Urothelium cell line (cell line): ENCODE measurements at regions not wholly inside any gene's neighbourhood (a gene's known extent, or its start where the extent isn't known, plus 50 kb on each side); places are given as distances from the start of the nearest gene placed in this dataset.

Experiments
- DNase-seq: peaks from one replicate; pipeline ENCODE4 v3.0.0; 2011; ENCODE audit warnings: low spot score, mixed read lengths
- FAIRE-seq: peaks from 2 replicates; lab custom pipeline; 2011; peaks lifted over from hg19 to GRCh38; lab: Jason Lieb, UNC

DNA sequence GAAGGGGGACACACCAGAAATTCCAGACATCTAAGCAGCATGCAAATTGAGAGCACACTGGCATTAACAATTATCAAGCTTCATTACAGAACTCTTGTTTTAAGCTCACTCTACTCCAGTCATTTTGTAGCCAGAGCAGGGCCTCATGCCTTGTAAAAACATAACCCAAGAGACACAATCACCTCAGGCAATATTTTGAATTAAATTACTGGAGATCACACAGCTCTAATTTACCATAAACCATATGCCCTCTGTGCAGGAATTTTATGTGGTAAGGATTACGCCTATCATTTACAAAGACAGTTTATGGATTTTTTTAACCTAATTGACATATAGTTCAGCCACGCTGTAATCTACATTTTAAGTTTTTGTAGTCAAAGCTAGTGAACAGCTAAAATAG, 414.1 kb upstream of the DDI1 start:
- FAIRE-seq (no peak), DNase-seq (no peak)

DNA sequence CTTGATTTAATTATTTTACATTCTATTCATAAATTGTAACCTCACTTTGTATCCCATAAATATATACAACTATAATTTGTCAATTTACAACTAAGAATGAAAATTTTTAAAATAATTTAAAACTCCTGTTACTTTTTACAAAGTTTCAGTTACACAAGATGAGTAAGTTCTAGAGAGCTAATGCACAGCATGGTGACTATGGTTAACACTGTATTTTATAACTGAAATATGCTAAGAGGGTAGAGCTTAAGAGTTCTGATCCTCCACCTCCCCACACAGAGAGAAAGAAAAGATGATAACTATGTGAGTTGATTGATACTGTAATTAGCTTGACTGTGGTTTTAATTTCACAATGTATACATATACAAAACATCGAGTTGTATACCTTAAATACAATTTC, 412.5 kb upstream of the DDI1 start:
- no peak for FAIRE-seq
- DNase-seq: no peak

DNA sequence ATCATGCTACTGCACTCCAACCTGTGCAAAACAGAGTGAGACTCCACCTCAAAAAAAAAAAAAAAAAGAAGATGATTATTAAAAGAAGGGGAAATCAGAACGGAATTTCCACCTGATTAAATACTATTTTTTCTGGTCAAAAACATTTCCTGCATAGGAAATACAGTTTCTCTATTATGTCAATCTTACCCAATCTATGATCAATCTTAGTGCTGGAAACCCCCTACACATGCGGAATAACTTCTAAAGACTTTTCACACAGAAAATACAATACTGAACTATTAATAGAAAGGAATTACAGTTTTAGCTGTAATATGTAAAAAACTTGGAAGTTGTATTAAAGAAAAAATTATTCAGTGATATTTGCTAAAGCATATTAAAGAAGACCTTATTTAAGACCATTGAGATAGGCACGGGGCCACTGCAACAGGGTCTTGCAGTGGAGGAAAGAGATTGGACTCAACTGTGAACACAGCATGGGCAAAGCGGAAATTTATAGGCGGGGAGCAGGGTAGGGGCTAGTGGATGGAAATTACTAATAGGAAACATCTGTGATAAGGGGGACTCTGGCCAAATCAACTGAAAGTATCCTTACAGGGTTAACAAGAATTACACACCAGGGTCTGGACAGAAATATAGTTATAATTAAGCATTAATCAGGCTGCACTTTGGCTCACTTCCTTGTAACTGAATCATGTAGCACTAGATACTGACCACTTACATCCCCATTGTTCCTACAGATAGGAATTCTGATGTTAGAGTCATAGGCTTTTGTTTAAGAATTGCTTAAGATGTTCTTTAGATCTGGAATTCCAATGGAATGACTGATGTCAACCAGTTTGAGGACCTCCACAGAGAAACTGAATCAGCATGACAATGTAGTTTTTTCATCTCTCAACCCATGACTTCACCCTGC, 411.5 kb upstream of the DDI1 start:
- DNase-seq (peak; percentile 55), FAIRE-seq (no peak)

DNA sequence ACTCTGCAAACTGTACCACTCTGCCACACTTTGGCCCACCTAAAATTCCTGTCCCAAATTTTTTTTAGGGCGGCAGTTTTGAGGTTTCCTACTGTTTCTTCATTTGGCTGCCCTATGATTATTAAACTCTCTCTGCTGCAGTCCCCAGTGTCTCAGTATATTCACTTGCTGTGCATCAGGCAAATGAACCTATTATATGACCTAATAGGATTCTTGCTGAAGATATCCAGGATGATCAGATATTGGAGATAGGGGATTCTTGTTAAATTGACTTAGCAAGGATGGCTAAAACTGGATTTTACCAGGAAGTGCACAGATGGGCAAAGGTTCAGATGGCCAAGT, 410.8 kb upstream of the DDI1 start:
- no peak for FAIRE-seq
- no peak for DNase-seq

DNA sequence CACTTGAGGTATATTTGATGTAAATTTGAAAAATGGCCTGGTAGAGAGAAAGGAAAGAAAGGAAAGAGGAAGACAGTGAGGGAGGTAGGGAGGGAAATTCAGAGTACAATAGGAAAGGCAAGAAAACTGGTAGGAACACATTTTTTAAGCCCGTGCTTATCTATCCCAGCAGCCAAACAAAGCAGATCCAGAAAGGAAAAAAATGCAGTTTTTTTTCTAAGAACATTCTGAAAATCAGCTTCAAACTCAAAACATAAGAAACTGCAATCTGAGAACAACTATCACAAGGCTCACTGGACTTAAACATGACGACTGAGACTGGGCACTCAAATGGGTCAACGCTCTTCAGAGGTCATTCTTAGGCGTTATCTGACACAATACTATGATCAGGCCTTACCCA, 408.3 kb upstream of the DDI1 start:
- DNase-seq: no peak
- FAIRE-seq: no peak

DNA sequence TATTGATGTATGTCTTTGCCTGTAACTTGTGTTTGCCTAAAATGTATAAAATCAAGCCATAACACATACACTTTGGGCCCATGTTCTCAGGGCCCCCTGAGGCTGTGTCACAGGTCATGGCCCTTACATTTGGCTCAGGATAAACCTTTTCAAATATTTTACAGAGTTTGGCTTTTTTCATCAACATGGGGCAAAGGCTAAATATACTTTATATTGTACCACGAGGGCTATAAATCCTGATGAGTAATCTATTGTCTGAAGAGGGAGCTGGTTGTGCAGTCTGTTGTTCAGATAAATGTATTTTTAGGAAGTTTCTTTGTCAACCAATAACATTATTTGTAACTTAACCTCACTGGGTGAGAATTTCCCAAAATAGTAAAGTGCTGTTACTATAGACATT, 404.6 kb upstream of the DDI1 start:
- DNase-seq (no peak), FAIRE-seq (no peak)

DNA sequence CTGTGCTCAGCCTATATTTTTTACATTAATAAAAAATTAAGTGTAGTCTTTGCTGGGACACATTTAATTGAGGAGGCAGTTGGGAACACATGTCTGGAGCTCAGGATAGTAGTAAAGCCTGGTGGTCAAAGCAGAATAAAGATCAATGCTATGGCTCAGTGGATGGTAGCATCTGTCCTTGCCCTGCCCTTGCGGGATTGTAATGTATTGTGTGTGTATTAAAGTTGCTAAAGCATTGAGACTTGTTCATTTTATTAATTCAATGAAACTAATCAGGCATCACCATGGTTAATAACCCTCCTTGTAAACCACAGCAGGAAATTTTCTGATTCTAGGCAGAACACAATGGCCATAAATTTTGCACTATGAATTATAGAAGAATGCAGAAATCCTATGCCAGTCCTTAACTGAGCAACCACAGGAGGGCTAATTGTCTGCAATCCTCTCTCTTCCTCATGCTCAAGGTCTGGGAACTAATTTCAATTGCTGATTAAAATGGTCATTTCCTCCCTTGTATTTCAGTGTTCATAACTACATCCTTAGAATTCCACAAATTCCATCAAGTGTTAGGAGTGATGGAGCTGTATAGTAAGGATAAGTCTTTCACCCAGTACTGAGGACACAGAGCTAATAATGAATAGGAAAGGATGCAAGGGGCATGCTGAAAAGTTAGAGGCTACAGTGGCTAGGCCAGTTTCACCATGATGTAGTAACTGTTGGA, 403.2 kb upstream of the DDI1 start:
- DNase-seq: no peak
- no peak for FAIRE-seq

DNA sequence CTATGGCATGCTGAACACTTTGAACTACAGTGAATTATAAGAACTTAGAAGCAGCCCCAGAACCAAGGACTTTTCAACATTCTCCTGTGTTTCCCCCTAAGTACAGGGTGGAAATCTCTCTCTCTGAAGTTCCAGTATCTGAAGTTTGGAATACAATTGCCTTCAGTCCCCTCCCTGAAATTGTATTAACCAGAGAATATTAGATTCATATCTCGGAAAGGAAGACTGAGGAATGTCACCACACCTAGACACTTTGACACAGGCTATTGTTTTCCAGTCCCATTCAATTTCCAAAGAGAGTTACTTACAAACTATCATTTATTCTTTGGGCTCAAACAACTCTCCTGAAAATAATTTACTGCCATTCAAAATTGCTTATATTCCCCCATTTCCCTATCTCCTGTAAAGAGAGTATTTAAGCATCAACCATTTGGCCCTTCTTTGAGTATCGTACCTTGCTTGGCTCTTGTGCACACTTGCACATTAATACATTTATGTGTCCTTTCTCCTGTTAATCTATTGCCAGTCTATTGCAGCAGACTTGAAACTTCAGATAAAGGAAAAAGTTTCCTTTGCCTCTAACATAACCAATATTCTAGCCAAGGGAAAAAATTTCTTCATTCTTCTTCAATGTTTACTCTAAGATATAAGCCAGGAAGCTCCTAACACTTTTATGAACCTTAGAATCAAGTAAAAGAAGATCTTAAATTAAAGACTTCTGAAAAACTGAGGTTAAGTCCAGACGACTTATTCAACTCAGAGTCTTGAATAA, 402.4 kb upstream of the DDI1 start:
- FAIRE-seq: no peak
- no peak for DNase-seq

DNA sequence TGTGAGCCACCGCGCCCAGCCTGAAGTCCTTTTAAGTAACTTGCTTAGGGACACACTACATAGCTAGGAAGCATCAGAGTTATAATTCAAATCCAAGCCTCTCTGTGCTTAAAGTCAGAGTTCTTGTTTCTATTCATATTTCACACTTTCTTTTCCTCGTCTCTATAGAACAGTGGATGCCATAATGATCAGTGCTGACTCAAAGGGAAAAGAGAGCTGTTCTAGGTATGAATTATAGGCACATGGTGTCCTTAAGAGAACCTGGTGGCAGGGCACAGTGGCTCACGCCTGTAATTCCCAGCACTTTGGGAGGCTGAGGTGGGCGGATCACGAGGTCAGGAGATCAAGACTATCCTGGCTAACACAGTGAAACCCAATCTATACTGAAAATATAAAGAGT, 400.2 kb upstream of the DDI1 start:
- no peak for DNase-seq

DNA sequence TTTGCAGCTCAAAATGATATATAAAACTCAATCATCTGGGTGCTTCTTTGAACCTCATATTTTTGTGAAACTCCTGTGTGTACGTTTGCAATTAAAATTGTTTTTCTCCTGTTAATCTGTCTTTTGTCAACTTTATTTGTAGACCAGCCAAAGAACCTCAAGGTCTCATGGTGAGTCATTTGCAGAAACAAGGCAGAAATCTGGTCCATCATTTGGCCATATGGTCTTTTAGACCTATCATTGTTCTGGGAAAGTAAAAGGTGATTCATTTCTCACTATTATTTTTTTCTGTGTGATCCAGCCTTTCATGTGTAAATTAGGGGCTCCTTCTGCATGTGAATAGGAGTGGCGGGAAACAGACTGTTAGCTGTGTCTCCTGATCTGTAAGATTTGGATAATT, 399.1 kb upstream of the DDI1 start:
- FAIRE-seq: no peak
- no peak for DNase-seq

More for the DNA sequence above, 400.2 kb upstream of the DDI1 start:
- no peak for FAIRE-seq

DNA sequence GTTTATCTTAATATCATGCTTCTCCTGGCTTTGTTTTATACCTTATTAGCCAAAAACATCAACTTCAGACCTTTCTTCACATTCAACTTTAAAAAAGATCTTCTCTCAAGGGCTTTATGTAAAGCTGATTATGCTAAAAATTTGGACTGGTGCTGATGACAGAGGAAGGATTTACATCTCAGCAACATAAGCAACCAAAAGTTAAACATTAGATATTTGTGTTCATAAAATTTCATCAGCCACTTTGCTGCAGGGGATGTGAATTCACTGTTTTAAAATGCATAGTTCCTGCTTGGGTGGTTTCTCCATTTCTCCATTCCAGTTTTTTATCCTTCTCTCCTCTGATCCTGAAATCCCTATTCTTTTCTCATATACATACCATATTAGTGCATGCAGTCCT, 398.6 kb upstream of the DDI1 start:
- FAIRE-seq (no peak), DNase-seq (no peak)

DNA sequence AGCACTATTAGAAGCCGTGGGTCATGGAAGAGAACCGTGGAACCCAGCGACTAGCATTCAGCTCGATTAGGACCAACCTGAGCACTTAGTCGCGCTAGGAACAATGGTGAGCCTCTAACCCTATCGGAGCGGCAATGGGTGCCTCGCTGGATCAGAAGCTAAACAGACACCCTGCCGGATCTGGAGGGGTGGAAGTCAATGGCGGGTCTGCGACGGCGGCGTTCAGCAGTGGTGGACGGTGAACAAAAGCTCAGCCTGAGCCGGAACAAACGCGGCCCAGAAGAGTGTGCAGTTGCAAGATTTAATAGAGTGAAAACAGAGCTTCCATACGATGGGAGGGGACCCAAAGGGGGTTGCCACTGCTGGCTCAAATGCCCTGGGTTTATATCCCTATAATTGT, 391.8 kb upstream of the DDI1 start:
- DNase-seq (no peak), FAIRE-seq (no peak)

DNA sequence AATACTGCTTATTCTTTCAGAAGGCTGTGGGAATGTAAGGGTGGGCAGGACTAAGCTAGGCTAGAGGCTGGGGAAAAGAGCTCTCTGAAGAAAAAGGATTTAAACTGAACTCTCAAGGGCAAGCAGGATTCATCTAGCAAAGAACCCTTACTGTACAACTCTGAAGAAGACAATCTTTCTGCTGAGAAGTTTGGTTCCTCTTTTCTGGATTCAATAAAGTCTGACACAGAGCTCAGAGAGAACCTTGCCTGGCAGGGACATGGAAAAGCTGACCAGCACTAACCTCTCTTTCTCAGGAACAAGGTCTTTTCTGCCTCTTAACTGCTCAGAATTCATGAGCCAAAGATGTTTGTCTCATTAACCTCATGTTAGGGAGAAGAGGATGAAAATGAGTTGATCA, 388.4 kb upstream of the DDI1 start:
- DNase-seq: no peak
- no peak for FAIRE-seq

DNA sequence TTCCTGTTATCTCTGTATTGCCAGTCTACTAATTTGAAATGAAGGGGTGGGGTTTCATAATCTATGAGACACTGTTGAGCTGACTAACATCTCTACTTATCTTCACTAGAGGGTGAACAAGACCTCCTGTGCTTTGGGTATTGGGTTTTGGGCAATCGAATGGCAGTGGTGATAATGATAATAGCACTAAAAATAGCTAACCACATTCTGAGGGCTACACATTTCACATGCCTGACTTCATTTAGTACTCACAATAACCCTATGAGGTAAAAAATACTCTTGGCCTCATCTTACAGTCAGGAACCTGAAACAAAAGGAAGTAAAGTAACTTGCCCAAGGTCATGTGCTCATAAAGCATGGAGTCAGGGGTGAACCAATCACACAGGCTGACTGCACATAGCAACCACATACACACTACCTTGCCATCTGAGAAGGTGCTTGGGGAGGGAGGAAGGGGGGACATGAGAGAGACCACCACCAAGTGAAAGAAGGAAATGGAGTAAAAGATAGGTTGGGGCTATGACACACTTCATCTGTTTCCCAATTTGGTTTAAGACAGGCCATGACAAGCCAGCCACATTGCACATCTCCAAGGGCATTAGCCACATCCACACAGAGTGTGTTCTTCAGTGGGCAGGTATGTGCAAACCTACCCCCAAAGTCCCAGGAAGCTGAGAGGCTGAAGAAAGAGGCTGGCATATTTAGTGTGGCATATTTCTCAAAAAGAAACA, 387.6 kb upstream of the DDI1 start:
- FAIRE-seq (no peak), DNase-seq (no peak)

DNA sequence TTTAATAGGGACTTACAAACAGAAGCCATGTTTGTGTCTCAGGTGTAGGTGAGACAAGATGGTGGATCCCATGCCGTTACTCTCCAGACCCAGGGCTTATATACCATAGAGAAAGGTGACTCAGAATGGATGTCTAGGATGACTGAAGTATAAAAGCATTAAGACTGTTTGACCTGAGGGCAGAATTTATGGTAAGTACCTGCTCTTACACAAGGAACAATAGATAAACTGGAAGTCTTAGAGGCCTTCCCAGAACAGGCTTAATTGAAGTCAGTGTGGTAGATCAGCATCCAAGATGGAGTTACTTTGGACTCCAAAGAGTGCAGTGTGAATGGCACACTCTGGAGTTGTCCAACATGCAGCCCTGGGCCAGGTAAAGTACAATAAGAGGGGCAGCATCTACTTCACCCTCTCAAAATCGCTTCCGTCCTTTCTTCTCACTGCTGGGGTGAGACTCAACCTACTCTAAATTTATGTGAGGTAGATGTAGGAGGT, 387.0 kb upstream of the DDI1 start:
- FAIRE-seq: no peak
- no peak for DNase-seq

DNA sequence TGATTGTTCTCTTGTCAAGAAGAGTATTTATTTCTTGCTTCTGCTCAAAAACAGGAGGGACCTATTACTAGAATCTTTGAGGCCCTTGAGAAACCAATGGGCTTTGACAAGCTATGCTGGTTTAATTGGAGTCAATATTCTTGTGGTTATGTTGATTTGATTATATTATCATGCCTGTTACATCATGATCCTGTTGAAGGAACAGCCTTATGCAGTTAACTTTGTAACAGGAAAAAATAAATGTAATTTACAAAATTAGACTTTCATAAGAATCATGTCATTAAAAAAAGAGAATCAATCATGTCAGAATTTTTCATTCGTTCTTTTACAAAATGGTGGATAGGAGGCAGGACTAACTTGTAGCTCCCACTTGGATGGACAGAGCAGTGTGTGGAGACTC, 386.1 kb upstream of the DDI1 start:
- no peak for FAIRE-seq

DNA sequence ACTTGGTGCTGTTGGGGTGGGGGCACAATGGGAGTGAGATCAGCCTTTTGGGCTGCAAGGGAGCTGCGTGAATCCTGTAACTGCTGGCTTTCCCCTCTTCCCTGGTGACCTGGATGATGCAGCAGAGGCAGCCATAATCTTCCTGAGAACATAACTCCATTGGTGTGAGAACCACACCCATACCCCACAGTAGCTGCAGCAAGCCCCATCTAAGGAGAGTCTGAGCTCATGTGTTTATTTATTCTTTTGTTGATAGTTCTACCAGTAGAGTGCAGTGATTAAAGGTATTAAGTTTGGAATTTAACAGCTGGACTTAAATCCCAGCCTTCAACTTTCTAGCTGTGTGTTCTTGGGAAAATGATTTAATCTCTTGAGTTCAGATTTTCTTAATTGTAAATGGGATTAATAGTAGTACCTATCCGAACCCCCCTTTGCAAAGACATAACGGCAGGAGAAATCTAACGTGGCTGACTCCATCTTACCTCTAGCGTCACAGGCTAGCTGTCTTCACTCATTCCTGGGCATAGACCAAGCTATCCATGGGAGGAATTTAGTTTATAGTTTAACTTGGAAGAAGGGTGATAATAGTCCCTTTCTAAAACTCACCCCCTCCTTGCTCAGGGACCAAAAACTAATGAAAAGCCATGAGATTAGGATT, 385.0 kb upstream of the DDI1 start:
- DNase-seq: no peak
- FAIRE-seq: no peak

More for the DNA sequence above, 386.1 kb upstream of the DDI1 start:
- DNase-seq: no peak

DNA sequence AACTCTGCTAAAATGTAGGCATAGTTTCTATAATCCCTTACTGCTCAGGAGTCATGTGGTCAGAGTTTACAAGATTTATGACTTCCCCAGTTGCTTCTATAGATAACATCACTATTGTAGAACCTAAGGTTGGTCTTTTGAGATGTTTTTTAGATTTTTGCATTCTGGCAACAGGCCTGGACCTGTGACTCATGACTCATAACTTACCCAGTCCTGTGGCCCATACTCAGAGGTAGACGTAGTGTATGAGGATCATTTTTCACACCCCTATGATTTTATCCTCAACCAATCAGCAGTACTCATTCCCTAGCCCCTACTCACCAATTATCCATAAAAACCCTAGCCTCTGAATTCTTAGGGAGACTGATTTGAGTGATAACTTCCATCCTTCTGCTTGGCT, 384.4 kb upstream of the DDI1 start:
- FAIRE-seq (no peak), DNase-seq (no peak)

DNA sequence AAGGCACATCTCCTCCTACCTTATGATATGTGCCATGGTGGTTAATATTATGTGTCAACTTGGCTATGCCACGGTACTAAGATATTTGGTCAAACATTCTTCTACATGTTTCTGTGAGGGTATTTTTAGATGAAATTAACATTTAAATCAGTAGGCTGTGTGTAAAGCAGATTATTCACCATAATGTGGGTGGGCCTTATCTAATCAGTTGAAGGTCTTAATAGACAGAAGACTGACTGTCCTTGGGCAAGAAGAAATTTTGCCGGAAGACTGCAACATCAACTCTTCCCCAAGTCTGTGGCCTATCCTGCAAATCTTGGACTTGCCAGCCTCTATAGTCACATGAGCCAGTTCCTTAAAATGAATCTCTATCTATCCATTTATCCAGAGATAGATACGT, 380.1 kb upstream of the DDI1 start:
- DNase-seq (no peak), FAIRE-seq (no peak)

DNA sequence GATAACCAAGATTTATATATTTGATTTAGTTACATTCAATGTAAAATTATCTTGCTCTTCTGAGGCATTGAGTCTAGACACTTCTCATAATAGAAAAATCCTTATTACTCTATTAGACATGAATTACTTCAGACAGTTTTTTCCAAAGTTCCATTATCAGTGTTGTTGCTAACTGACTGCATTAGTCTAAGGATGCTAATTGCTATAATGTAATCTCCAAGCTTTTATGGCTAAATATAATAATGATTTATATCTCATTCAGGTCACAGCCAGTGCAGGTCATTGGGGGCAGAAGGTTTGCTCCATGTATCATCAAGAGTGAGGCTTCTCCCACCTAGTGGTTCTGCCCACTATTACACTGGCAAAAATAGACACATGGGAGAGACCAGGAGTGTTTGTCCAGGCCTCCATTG, 377.2 kb upstream of the DDI1 start:
- FAIRE-seq: no peak
- peak; percentile 20 for DNase-seq
